ENCODE measurements at regions not wholly inside any gene's neighbourhood (a gene's known extent, or its start where the extent isn't known, plus 50 kb on each side); places are given as distances from the start of the nearest gene placed in this dataset.

DNA sequence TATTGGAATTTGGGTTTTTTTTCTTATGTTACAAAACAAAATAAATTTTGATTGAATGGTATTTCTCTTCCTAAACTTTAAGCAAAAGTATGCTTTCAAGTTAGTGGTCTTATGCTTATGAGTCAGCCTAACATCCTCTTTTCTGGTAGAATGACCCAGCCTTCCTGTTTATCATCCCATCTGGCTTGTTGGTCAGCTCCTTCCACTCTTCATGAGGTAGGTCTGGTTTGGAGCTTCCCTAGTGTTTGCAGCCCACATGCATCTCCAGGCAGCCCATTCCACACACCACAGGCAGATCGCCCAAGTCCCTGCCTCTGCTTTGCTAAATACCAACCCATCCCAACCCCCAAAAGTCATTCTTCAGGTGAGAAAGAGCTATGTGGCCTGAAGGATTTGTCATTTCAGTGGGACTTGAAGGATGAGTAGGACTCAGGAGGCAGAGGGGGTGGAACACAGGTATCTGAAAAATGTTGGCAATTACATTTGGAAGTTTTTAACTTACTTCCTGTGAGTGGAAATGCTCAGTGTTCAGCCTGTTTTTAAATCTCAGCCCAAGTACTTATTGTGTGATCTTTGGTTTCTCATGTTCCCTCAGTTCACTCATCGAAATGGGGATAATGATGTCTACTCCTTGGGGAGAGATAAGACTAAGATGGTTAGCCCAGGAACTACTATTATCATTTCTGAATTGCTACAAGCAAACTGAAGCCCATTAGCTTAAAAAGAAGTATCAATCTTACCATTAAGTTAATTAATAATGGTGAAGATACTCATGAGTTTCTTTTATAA, 294.0 kb downstream of the ADGB start:
- ATAC-seq (ENCODE audit: low FRiP score): no peak
- 82 to 87% methylated on average over 2 of the region's 2 CpGs for WGBS, 2 donors

DNA sequence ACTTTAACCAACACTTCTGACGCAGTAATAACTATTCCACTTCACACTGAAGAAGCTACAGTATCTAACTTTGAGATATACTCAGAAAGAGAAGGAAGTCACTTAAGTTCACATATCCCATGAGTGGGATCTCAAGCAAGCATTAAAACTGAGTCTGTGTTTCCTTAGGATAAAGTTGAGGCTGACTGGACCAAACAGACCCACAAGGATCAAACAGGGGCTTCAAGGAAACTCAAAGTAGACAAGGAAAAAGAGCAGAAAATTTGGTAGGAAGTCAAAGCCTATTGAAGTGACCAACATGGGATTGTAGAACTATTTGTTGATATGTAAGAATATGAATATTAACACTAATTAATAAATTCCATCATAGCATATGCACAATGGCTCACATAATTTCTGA, 294.9 kb downstream of the ADGB start:
- Histone ChIP-seq H3K36me3 (ENCODE audit: control insufficient read depth in 1 of 2, insufficient read depth in 2 of 2, low read length in 1 of 2) (no peaks in the 10 kb centered on the region), H3K4me3 (ENCODE audit: low read length in 2 of 2) (no peak overlapping the region), H3K4me1 (ENCODE audit: control insufficient read depth in 1 of 2, insufficient read depth in 2 of 2, low read length in 2 of 2) (no peaks in the 10 kb centered on the region), H3K9me3 (ENCODE audit: control insufficient read depth, low read length) (peaks cover 1% of the 10 kb centered on the region), H3K27ac (ENCODE audit: low read depth in 1 of 2, low read length in 2 of 2) (no peak overlapping the region), H3K27me3 (ENCODE audit: control insufficient read depth in 1 of 2, insufficient read depth in 2 of 2, low read length in 1 of 2) (no peaks in the 10 kb centered on the region)
- intact Hi-C loops (cut with DNase I): no loop called here
- ATAC-seq (ENCODE audit: low FRiP score): no peak
- no peak for DNase-seq
- WGBS, 2 donors: 89 to 95% methylated on average over 1 of the region's 1 CpG

More for the DNA sequence above, 294.0 kb downstream of the ADGB start:
- H3K27me3 ChIP-seq (ENCODE audit: control insufficient read depth in 1 of 2, insufficient read depth in 2 of 2, low read length in 1 of 2): no peaks in the 10 kb centered on the region
- no peak for DNase-seq
- intact Hi-C loops (cut with DNase I): no loop called here
- H3K27ac ChIP-seq (ENCODE audit: low read depth in 1 of 2, low read length in 2 of 2): no peak overlapping the region
- no peak overlapping the region for H3K4me3 ChIP-seq (ENCODE audit: low read length in 2 of 2)
- H3K9me3 ChIP-seq (ENCODE audit: control insufficient read depth, low read length): peaks cover 1% of the 10 kb centered on the region
- no peaks in the 10 kb centered on the region for H3K36me3 ChIP-seq (ENCODE audit: control insufficient read depth in 1 of 2, insufficient read depth in 2 of 2, low read length in 1 of 2)
- no peaks in the 10 kb centered on the region for H3K4me1 ChIP-seq (ENCODE audit: control insufficient read depth in 1 of 2, insufficient read depth in 2 of 2, low read length in 2 of 2)

DNA sequence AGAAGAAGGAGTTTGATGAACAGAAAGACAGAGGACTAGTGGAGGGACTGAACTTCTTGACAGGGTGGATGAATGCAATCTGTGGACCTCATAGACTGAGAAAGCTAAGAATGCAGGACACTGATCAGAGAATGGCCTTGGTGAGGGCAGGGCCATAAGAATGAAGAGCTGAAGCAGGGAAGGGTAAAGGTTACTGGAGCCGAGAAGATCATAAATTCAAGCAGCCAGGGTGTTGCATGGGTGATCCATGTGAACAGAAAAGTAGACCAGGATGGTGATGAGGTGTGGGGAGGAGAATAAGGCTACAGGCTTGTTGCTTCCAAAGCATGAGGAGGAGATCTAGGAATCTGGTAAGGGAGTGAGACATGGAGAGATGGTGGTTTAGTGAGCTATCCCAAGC, 295.9 kb downstream of the ADGB start:
- intact Hi-C loops (cut with DNase I): no loop called here
- Histone ChIP-seq H3K27ac (ENCODE audit: low read depth in 1 of 2, low read length in 2 of 2) (no peak overlapping the region), H3K9me3 (ENCODE audit: control insufficient read depth, low read length) (peaks cover 1% of the 10 kb centered on the region), H3K36me3 (ENCODE audit: control insufficient read depth in 1 of 2, insufficient read depth in 2 of 2, low read length in 1 of 2) (no peaks in the 10 kb centered on the region), H3K4me1 (ENCODE audit: control insufficient read depth in 1 of 2, insufficient read depth in 2 of 2, low read length in 2 of 2) (no peaks in the 10 kb centered on the region), H3K4me3 (ENCODE audit: low read length in 2 of 2) (no peak overlapping the region), H3K27me3 (ENCODE audit: control insufficient read depth in 1 of 2, insufficient read depth in 2 of 2, low read length in 1 of 2) (no peaks in the 10 kb centered on the region)
- DNase-seq: no peak
- 92 to 100% methylated on average over 1 of the region's 1 CpG for whole genome bisulfite sequencing, 2 donors
- ATAC-seq (ENCODE audit: low FRiP score): no peak

GRCh38 chr6:146895101-146895771, 296.5 kb downstream of the ADGB start:
- no peak for ATAC-seq (ENCODE audit: low FRiP score)
- DNase-seq: no peak
- no peak overlapping the region for H3K4me3 ChIP-seq (ENCODE audit: low read length in 2 of 2)
- intact Hi-C loops (cut with DNase I): no loop called here
- no peak overlapping the region for H3K27ac ChIP-seq (ENCODE audit: low read depth in 1 of 2, low read length in 2 of 2)
- peaks cover 1% of the 10 kb centered on the region for H3K9me3 ChIP-seq (ENCODE audit: control insufficient read depth, low read length)
- no peaks in the 10 kb centered on the region for H3K36me3 ChIP-seq (ENCODE audit: control insufficient read depth in 1 of 2, insufficient read depth in 2 of 2, low read length in 1 of 2)
- WGBS, 2 donors: 82 to 84% methylated on average over 9 of the region's 9 CpGs
- no peaks in the 10 kb centered on the region for H3K27me3 ChIP-seq (ENCODE audit: control insufficient read depth in 1 of 2, insufficient read depth in 2 of 2, low read length in 1 of 2)
- H3K4me1 ChIP-seq (ENCODE audit: control insufficient read depth in 1 of 2, insufficient read depth in 2 of 2, low read length in 2 of 2): no peaks in the 10 kb centered on the region

DNA sequence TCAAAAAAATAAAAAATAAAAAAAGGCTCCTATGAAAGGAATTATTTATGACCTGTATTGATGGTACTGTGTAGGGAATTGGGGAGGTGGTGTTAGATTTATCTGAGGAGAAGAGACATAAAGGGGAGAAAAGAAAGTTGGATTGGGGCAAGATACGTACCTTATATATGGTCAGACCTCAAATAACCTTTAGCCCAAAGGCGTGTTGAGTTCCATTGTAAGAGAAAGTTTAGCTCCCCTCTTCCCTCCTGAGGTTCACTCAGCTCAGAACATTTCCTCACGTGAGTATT, 296.9 kb downstream of the ADGB start:
- Histone ChIP-seq H3K4me1 (ENCODE audit: control insufficient read depth in 1 of 2, insufficient read depth in 2 of 2, low read length in 2 of 2) (no peaks in the 10 kb centered on the region), H3K4me3 (ENCODE audit: low read length in 2 of 2) (no peak overlapping the region), H3K36me3 (ENCODE audit: control insufficient read depth in 1 of 2, insufficient read depth in 2 of 2, low read length in 1 of 2) (no peaks in the 10 kb centered on the region), H3K27me3 (ENCODE audit: control insufficient read depth in 1 of 2, insufficient read depth in 2 of 2, low read length in 1 of 2) (no peaks in the 10 kb centered on the region), H3K27ac (ENCODE audit: low read depth in 1 of 2, low read length in 2 of 2) (no peak overlapping the region), H3K9me3 (ENCODE audit: control insufficient read depth, low read length) (peaks cover 1% of the 10 kb centered on the region)
- intact Hi-C loops (cut with DNase I): no loop called here
- 51 to 56% methylated on average over 3 of the region's 3 CpGs for whole genome bisulfite sequencing, 2 donors
- DNase-seq: no peak
- no peak for ATAC-seq (ENCODE audit: low FRiP score)

DNA sequence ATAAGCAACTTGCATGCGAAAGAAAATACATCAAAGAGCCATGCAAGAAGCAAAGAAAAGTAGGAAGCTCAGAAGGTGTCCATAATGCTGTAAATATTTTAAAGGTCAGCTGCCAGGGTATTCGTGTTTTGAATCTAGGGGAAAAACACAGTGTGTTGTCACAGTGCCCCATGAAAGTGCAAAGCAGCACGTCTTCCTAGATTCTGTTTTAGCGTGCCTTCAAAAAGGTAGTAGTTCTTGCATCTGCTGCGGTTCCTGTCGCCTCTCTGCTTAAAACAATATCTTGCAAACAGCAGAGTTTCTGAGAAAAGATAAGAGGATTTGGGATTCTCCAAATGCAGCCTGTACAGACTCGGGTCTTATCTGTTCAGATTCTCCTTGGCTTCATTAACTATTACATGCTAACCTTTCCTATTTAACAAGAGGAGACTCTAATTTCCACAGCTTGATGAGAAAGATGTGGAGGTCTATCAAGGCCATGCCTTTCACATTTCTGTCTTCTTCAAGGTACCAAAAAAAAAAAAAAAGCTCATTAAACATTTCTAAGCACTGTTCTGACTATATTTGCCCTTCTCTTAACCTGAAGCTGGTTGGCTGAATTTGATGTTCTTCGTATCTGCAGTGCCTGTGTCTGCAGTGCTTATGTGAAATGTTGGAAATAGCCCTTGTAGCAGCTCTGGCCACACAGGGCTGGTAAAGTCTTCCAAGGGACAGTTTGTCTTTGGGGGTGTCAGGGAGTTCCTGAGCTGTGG, 297.5 kb downstream of the ADGB start:
- 78 to 85% methylated on average over 8 of the region's 8 CpGs for WGBS, 2 donors
- Histone ChIP-seq H3K27ac (ENCODE audit: low read depth in 1 of 2, low read length in 2 of 2) (no peak overlapping the region), H3K9me3 (ENCODE audit: control insufficient read depth, low read length) (peaks cover 1% of the 10 kb centered on the region), H3K36me3 (ENCODE audit: control insufficient read depth in 1 of 2, insufficient read depth in 2 of 2, low read length in 1 of 2) (no peaks in the 10 kb centered on the region), H3K4me1 (ENCODE audit: control insufficient read depth in 1 of 2, insufficient read depth in 2 of 2, low read length in 2 of 2) (no peaks in the 10 kb centered on the region), H3K4me3 (ENCODE audit: low read length in 2 of 2) (no peak overlapping the region), H3K27me3 (ENCODE audit: control insufficient read depth in 1 of 2, insufficient read depth in 2 of 2, low read length in 1 of 2) (no peaks in the 10 kb centered on the region)
- no peak for ATAC-seq (ENCODE audit: low FRiP score)
- no peak for DNase-seq
- intact Hi-C loops (cut with DNase I): no loop called here

GRCh38 chr6:146896960-146897701, 298.4 kb downstream of the ADGB start:
- H3K36me3 ChIP-seq (ENCODE audit: control insufficient read depth in 1 of 2, insufficient read depth in 2 of 2, low read length in 1 of 2): no peaks in the 10 kb centered on the region
- H3K9me3 ChIP-seq (ENCODE audit: control insufficient read depth, low read length): peaks cover 1% of the 10 kb centered on the region
- ATAC-seq (ENCODE audit: low FRiP score) (no peak), DNase-seq (no peak)
- H3K27ac ChIP-seq (ENCODE audit: low read depth in 1 of 2, low read length in 2 of 2): no peak overlapping the region
- WGBS, 2 donors: 69% methylated on average over 4 of the region's 4 CpGs
- no peak overlapping the region for H3K4me3 ChIP-seq (ENCODE audit: low read length in 2 of 2)
- no peaks in the 10 kb centered on the region for H3K4me1 ChIP-seq (ENCODE audit: control insufficient read depth in 1 of 2, insufficient read depth in 2 of 2, low read length in 2 of 2)
- intact Hi-C loops (cut with DNase I): no loop called here
- H3K27me3 ChIP-seq (ENCODE audit: control insufficient read depth in 1 of 2, insufficient read depth in 2 of 2, low read length in 1 of 2): no peaks in the 10 kb centered on the region

DNA sequence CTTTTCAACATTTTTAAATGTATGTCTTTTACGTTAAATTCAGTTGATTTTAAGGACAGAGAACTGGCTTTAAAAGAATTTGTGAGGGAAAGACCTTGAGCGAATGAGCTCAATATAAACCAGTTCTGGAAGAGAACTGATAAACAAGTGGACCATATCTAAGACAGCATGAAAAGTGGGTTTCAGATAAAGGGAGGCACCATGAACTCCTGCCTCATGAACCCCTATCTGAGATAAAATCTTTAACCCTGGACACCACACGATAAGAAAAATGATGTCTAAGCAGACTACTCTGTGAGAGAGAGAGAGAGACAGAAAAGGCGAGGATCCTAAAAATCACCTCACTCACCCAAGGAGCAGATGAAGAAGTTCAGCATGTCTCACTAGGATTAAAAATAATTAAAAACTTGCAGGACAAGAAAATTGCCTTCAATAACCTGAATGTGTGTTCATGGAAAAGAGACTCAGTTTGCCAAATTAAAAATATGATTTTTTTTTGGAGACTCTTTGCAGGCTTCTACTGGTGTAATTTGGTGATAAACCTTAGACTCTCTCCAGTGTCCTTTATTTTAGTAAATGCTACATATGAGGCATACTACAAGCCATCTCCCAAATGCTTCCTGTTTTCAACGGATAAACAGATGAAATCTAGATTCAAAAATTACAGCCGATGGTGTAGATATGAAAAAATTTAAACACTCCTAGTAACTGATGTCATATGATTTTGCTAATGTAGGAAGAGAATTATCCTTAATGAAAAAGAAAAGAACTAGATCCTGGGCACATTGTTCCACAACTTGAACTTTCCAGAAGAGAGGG, 299.5 kb downstream of the ADGB start:
- Histone ChIP-seq H3K27me3 (ENCODE audit: control insufficient read depth in 1 of 2, insufficient read depth in 2 of 2, low read length in 1 of 2) (no peaks in the 10 kb centered on the region), H3K4me3 (ENCODE audit: low read length in 2 of 2) (no peak overlapping the region), H3K36me3 (ENCODE audit: control insufficient read depth in 1 of 2, insufficient read depth in 2 of 2, low read length in 1 of 2) (no peaks in the 10 kb centered on the region), H3K27ac (ENCODE audit: low read depth in 1 of 2, low read length in 2 of 2) (no peak overlapping the region), H3K4me1 (ENCODE audit: control insufficient read depth in 1 of 2, insufficient read depth in 2 of 2, low read length in 2 of 2) (no peaks in the 10 kb centered on the region), H3K9me3 (ENCODE audit: control insufficient read depth, low read length) (peaks cover 1% of the 10 kb centered on the region)
- intact Hi-C loops (cut with DNase I): no loop called here
- WGBS, 2 donors: 71 to 74% methylated on average over 6 of the region's 6 CpGs
- ATAC-seq (ENCODE audit: low FRiP score) (no peak), DNase-seq (no peak)
